AG10803 (cell line): ENCODE measurements at regions not wholly inside any gene's neighbourhood (a gene's known extent, or its start where the extent isn't known, plus 50 kb on each side); places are given as distances from the start of the nearest gene placed in this dataset.

Experiments
- DNase-seq: peaks from one replicate; pipeline ENCODE4 v3.0.0; 2010; ENCODE audit warnings: low read depth
- H3K4me3 ChIP-seq: 2 replicates; pipeline ENCODE4 v1.5.1; 2011; ENCODE audit warnings: mild to moderate bottlenecking, low read length, control low read depth
- TF ChIP-seq, protein P1 (sequence below): conservative IDR thresholded peaks from 2 replicates; pipeline ENCODE4 v1.5.1; 2011; ENCODE audit warnings: mild to moderate bottlenecking, low read length, control low read depth, inconsistent platforms

DNA sequence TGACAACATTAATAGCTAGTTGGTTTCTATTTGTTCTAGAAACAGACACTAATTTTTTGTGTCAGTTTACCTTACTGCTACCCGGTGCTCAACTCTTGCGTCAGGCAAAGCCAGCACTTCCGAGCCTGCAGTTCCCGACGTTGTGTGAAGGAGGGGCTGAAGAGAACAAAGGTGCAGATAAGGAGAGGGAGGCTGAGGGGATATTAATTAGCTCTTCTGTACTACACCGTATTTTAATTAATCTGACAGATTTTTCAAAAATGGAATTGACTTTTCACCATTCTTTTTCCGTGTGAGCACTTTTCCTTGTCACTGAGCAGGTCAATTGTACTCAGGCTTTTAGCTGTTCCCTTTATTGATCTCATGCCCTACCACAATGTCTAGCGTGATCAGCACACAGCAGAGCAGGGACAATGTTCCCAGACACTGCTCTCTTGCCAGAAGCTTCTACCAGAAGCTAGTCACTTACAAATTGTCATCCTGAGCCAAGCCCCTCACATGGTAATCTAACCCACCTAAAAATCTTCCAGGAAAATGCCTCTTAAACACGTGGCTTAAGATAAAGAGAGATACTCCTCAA is 650.5 kb upstream of the MKI67 start:
- no peak for DNase-seq
- TF ChIP-seq, protein P1, sequence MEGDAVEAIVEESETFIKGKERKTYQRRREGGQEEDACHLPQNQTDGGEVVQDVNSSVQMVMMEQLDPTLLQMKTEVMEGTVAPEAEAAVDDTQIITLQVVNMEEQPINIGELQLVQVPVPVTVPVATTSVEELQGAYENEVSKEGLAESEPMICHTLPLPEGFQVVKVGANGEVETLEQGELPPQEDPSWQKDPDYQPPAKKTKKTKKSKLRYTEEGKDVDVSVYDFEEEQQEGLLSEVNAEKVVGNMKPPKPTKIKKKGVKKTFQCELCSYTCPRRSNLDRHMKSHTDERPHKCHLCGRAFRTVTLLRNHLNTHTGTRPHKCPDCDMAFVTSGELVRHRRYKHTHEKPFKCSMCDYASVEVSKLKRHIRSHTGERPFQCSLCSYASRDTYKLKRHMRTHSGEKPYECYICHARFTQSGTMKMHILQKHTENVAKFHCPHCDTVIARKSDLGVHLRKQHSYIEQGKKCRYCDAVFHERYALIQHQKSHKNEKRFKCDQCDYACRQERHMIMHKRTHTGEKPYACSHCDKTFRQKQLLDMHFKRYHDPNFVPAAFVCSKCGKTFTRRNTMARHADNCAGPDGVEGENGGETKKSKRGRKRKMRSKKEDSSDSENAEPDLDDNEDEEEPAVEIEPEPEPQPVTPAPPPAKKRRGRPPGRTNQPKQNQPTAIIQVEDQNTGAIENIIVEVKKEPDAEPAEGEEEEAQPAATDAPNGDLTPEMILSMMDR = no peak
- no peak overlapping the region for H3K4me3 ChIP-seq

DNA sequence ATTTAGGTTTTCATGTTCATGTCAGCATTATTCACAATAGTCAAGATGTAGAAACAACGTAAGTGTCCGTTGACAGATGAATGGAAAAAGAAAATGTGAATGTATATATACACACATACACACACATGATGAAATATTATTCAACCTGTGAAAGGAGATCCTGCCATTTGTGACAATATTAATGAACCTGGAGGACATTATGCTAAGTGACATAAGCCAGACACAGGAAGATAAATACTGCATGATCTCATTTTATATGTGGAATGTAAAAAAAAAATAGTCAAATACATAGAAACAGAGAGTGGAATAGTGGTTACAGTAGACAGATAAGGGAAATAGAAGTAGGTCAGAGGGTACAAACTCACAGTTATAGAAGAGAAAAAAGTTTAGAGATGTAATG is 651.1 kb upstream of the MKI67 start:
- no peak for DNase-seq
- H3K4me3 ChIP-seq = no peak overlapping the region
- TF ChIP-seq, protein P1 = no peak

DNA sequence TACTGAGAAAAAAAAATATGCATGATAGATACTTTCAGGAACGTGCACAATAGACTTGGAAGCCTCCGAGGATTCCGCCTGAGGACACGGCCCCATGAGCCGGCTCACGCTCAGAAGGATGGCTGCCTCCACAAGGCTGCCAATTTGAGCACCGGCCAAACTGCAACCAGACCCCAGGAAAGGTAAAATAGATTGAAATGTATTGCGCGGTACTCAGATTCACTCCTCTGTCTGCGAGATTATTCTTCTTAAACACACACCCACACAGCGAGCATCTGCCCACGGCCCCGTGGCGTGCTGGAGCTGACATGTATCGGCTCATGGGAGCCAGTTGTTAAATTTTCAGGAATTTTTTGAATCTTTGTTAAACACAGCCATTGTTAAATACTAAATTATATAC is 653.2 kb upstream of the MKI67 start:
- DNase-seq = no peak
- H3K4me3 ChIP-seq = no peak overlapping the region
- TF ChIP-seq, protein P1 = no peak

DNA sequence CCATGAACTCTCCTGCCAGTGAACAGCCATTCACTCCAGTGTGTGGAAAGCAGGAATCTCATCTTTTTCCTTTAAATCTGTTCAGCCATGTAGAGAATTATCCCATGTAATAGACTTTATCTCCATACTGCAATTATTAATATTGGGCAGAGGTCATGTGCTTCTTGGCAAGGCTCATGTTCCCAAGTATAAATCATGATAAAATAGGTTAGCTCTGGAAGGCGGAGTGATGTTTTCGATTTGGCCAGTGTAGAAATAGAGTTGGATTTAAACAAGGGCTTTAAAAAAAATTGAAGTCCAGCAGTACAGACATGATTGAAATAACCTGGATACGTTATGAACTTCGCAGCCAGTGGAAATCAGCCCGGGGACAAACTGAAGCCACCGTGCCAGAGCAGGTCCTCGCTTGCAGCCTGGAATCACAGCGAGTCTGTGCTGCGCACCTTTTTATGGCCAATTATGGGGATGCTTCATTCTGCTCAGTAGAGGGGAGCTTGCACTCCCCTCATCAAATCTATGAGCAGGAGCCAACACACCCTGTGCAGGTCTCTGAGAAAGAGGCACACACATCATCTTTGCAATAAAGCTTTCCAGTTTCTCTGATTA is 654.0 kb upstream of the MKI67 start:
- TF ChIP-seq, protein P1 = no peak

DNA sequence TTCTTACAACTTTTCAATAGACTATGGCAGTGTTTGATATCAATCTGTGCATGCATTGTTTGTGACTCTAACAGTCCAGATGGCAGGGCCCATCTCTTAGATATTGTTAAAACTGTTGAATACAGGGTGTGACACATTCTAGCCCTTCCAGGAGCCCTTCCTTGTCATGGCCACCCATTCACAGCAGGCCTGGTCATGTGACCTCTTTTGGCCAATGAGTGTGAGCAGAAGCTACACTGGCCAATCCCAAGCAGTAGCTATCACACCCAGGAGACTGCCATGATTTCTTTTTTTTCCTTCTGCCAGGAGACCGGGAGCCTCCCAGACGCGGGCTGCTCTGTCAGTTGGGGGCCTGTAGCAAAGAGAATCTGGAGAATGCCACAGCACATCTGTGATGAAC is 655.4 kb upstream of the MKI67 start:
- DNase-seq = no peak
- no peak overlapping the region for H3K4me3 ChIP-seq
- TF ChIP-seq, protein P1 = no peak

More for the DNA sequence above, 654.0 kb upstream of the MKI67 start:
- no peak overlapping the region for H3K4me3 ChIP-seq
- DNase-seq = no peak

DNA sequence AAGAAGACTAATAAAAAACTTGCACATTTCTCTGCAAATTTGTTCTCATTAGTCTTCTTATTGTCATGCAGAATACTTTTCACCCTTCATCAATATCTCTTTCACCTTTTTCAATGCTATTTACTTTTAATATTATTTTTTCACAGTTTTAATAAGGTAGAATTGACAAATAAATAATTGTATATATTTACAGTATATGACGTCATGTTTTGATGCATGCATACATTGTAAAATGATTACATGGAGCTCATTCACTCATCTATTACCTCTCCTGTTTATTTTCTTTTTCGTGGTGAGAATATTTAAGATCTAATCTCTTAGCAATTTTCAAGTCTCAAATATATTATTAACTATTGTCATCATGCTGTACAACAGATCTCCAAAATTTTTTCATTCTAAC is 658.2 kb upstream of the MKI67 start:
- no peak overlapping the region for H3K4me3 ChIP-seq
- DNase-seq = no peak
- TF ChIP-seq, protein P1 = no peak

DNA sequence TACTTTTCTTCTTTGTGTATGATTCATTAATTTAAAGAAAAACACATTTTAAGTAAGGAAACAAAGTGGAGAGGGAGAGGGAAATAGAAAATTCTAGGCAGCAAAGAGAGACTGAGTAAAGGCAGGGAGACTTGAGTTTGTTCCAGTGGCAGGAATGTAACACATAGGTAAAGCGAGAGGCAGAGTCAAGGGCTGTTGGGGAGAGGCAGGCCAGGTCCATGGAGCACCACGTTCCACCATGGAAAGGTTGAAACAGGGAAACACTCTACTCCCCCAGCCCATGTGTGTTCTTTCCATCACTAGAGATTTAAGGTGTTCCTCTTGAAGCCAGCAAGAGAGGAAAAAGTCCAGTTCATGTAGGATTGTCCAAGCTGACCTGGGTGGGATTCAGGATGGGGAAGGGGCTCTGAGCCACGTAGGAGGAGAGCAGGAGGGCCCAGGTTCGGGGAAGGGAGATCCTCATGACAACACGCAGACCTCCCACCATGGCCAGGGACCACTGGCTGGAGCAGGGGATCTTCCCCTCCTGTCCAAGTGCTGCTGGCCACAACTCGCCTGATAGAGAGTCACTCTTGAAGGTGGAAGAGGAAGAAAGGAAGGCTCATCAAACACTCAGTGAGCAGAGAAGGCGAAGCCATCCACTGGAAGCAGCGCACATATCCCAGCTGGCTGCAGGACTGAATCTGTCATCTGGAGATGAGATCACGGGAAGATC is 666.4 kb upstream of the MKI67 start:
- no peak for DNase-seq

More for the DNA sequence above, 666.4 kb upstream of the MKI67 start:
- TF ChIP-seq, protein P1 = no peak
- no peak overlapping the region for H3K4me3 ChIP-seq
